ENCODE measurements at regions not wholly inside any gene's neighbourhood (a gene's known extent, or its start where the extent isn't known, plus 50 kb on each side); places are given as distances from the start of the nearest gene placed in this dataset.
"Not testable (repeated sequence)": the region's sequence is repeated elsewhere in the genome, so short reads cannot be mapped to it uniquely, and the experiment has no call there.

GRCh38 chr6:21796979-21797378 lies 203.4 kb downstream of the SOX4 start:
- H3K27me3 ChIP-seq (ENCODE audit: control insufficient read depth in 1 of 2, insufficient read depth in 1 of 2, low read length in 2 of 2); H3K79me1 ChIP-seq (replicated peaks; ENCODE audit: low read length, poor library complexity, severe bottlenecking); H4K8ac ChIP-seq (ENCODE audit: low read length); H2AFZ ChIP-seq (ENCODE audit: low read depth, low read length); H2BK15ac ChIP-seq (ENCODE audit: low read depth, poor library complexity, severe bottlenecking); H3K4me3 ChIP-seq (ENCODE audit: insufficient read depth in 1 of 2, low read depth in 1 of 2, low read length in 2 of 2); H3K14ac ChIP-seq (ENCODE audit: low read length in 2 of 2); H2BK120ac ChIP-seq (ENCODE audit: low read depth, low read length); H2AK5ac ChIP-seq (ENCODE audit: low read length, severe bottlenecking); H3K4ac ChIP-seq (ENCODE audit: low read depth in 1 of 2, low read length in 2 of 2); H3K18ac ChIP-seq (ENCODE audit: low read depth in 1 of 2, low read length in 2 of 2); H4K91ac ChIP-seq (ENCODE audit: low read length); H3K4me1 ChIP-seq (ENCODE audit: control insufficient read depth, insufficient read depth, low read depth, low read length); H3K9me3 ChIP-seq (ENCODE audit: control insufficient read depth, low read length); DNase-seq; H2BK5ac ChIP-seq (ENCODE audit: low read depth, low read length, poor library complexity, severe bottlenecking); H2BK12ac ChIP-seq (ENCODE audit: low read length in 2 of 2); H3K4me2 ChIP-seq (ENCODE audit: low read length, poor library complexity, severe bottlenecking); H3K9ac ChIP-seq (ENCODE audit: low read length); H3K27ac ChIP-seq (ENCODE audit: low read length, poor library complexity, severe bottlenecking); H3K36me3 ChIP-seq (ENCODE audit: control insufficient read depth in 1 of 2, insufficient read depth in 2 of 2, low read depth in 1 of 2, low read length in 2 of 2); H3K23ac ChIP-seq (ENCODE audit: low read length in 2 of 2): not testable (repeated sequence)
- no CpG with 5 or more reads among the region's 31 CpGs for WGBS

GRCh38 chr6:21798468-21798867 lies 204.9 kb downstream of the SOX4 start:
- H3K79me1 ChIP-seq (replicated peaks; ENCODE audit: low read length, poor library complexity, severe bottlenecking) = no peaks in the 10 kb centered on the region
- no peak overlapping the region for H2BK12ac ChIP-seq (ENCODE audit: low read length in 2 of 2)
- no peak overlapping the region for H4K91ac ChIP-seq (ENCODE audit: low read length)
- no peak overlapping the region for H3K9ac ChIP-seq (ENCODE audit: low read length)
- H2AK5ac ChIP-seq (ENCODE audit: low read length, severe bottlenecking) = no peak overlapping the region
- H2AFZ ChIP-seq (ENCODE audit: low read depth, low read length) = no peak overlapping the region
- no peaks in the 10 kb centered on the region for H3K27me3 ChIP-seq (ENCODE audit: control insufficient read depth in 1 of 2, insufficient read depth in 1 of 2, low read length in 2 of 2)
- H3K9me3 ChIP-seq (ENCODE audit: control insufficient read depth, low read length) = no peaks in the 10 kb centered on the region
- no peak overlapping the region for H2BK5ac ChIP-seq (ENCODE audit: low read depth, low read length, poor library complexity, severe bottlenecking)
- no peak overlapping the region for H3K14ac ChIP-seq (ENCODE audit: low read length in 2 of 2)
- H3K4me2 ChIP-seq (ENCODE audit: low read length, poor library complexity, severe bottlenecking) = no peak overlapping the region
- no peak overlapping the region for H3K27ac ChIP-seq (ENCODE audit: low read length, poor library complexity, severe bottlenecking)
- no peak overlapping the region for H3K4me3 ChIP-seq (ENCODE audit: insufficient read depth in 1 of 2, low read depth in 1 of 2, low read length in 2 of 2)
- DNase-seq = no peak
- no peak overlapping the region for H4K8ac ChIP-seq (ENCODE audit: low read length)
- H2BK120ac ChIP-seq (ENCODE audit: low read depth, low read length) = no peak overlapping the region
- H3K4me1 ChIP-seq (ENCODE audit: control insufficient read depth, insufficient read depth, low read depth, low read length) = peaks cover 4% of the 10 kb centered on the region
- H3K23ac ChIP-seq (ENCODE audit: low read length in 2 of 2) = no peak overlapping the region
- peak overlapping the region; percentile 28 for H2BK15ac ChIP-seq (ENCODE audit: low read depth, poor library complexity, severe bottlenecking)
- no peak overlapping the region for H3K18ac ChIP-seq (ENCODE audit: low read depth in 1 of 2, low read length in 2 of 2)
- no peaks in the 10 kb centered on the region for H3K36me3 ChIP-seq (ENCODE audit: control insufficient read depth in 1 of 2, insufficient read depth in 2 of 2, low read depth in 1 of 2, low read length in 2 of 2)
- WGBS = 99% methylated on average over 4 of the region's 4 CpGs
- no peak overlapping the region for H3K4ac ChIP-seq (ENCODE audit: low read depth in 1 of 2, low read length in 2 of 2)

- Histone ChIP-seq H3K4me2 (ENCODE audit: low read length, poor library complexity, severe bottlenecking) (no peak overlapping the region), H3K27ac (ENCODE audit: low read length, poor library complexity, severe bottlenecking) (no peak overlapping the region), H3K36me3 (ENCODE audit: control insufficient read depth in 1 of 2, insufficient read depth in 2 of 2, low read depth in 1 of 2, low read length in 2 of 2) (no peaks in the 10 kb centered on the region), H3K27me3 (ENCODE audit: control insufficient read depth in 1 of 2, insufficient read depth in 1 of 2, low read length in 2 of 2) (no peaks in the 10 kb centered on the region), H3K14ac (ENCODE audit: low read length in 2 of 2) (no peak overlapping the region), H3K4me3 (ENCODE audit: insufficient read depth in 1 of 2, low read depth in 1 of 2, low read length in 2 of 2) (no peak overlapping the region), H2BK5ac (ENCODE audit: low read depth, low read length, poor library complexity, severe bottlenecking) (no peak overlapping the region), H4K91ac (ENCODE audit: low read length) (no peak overlapping the region), H3K9me3 (ENCODE audit: control insufficient read depth, low read length) (no peaks in the 10 kb centered on the region), H4K8ac (ENCODE audit: low read length) (no peak overlapping the region), H3K4me1 (ENCODE audit: control insufficient read depth, insufficient read depth, low read depth, low read length) (peaks cover 4% of the 10 kb centered on the region), H2BK12ac (ENCODE audit: low read length in 2 of 2) (no peak overlapping the region), H3K4ac (ENCODE audit: low read depth in 1 of 2, low read length in 2 of 2) (no peak overlapping the region), H3K23ac (ENCODE audit: low read length in 2 of 2) (no peak overlapping the region), H3K79me1 (replicated peaks; ENCODE audit: low read length, poor library complexity, severe bottlenecking) (no peaks in the 10 kb centered on the region), H2AK5ac (ENCODE audit: low read length, severe bottlenecking) (no peak overlapping the region), H3K18ac (ENCODE audit: low read depth in 1 of 2, low read length in 2 of 2) (no peak overlapping the region), H3K9ac (ENCODE audit: low read length) (no peak overlapping the region), H2BK15ac (ENCODE audit: low read depth, poor library complexity, severe bottlenecking) (no peak overlapping the region), H2BK120ac (ENCODE audit: low read depth, low read length) (no peak overlapping the region), H2AFZ (ENCODE audit: low read depth, low read length) (no peak overlapping the region)
- DNase-seq = no peak
- WGBS = 69% methylated on average over 2 of the region's 2 CpGs
Measured at GRCh38 chr6:21800330-21800729, 206.8 kb downstream of the SOX4 start.

GRCh38 chr6:21800948-21801438 lies 207.4 kb downstream of the SOX4 start:
- DNase-seq = peak; percentile 74
- H3K9ac ChIP-seq (ENCODE audit: low read length) = no peak overlapping the region
- no peaks in the 10 kb centered on the region for H3K9me3 ChIP-seq (ENCODE audit: control insufficient read depth, low read length)
- H3K4me2 ChIP-seq (ENCODE audit: low read length, poor library complexity, severe bottlenecking) = no peak overlapping the region
- no peaks in the 10 kb centered on the region for H3K79me1 ChIP-seq (replicated peaks; ENCODE audit: low read length, poor library complexity, severe bottlenecking)
- no peak overlapping the region for H2BK15ac ChIP-seq (ENCODE audit: low read depth, poor library complexity, severe bottlenecking)
- peak overlapping the region; percentile 10 for H3K27ac ChIP-seq (ENCODE audit: low read length, poor library complexity, severe bottlenecking)
- WGBS = 25% methylated on average over 11 of the region's 11 CpGs
- H2AFZ ChIP-seq (ENCODE audit: low read depth, low read length) = no peak overlapping the region
- H3K4ac ChIP-seq (ENCODE audit: low read depth in 1 of 2, low read length in 2 of 2) = no peak overlapping the region
- H4K91ac ChIP-seq (ENCODE audit: low read length) = no peak overlapping the region
- H3K36me3 ChIP-seq (ENCODE audit: control insufficient read depth in 1 of 2, insufficient read depth in 2 of 2, low read depth in 1 of 2, low read length in 2 of 2) = no peaks in the 10 kb centered on the region
- H2AK5ac ChIP-seq (ENCODE audit: low read length, severe bottlenecking) = peak overlapping the region; percentile 79
- no peak overlapping the region for H3K4me3 ChIP-seq (ENCODE audit: insufficient read depth in 1 of 2, low read depth in 1 of 2, low read length in 2 of 2)
- peaks cover 4% of the 10 kb centered on the region for H3K4me1 ChIP-seq (ENCODE audit: control insufficient read depth, insufficient read depth, low read depth, low read length)
- no peak overlapping the region for H4K8ac ChIP-seq (ENCODE audit: low read length)
- no peak overlapping the region for H3K23ac ChIP-seq (ENCODE audit: low read length in 2 of 2)
- H2BK5ac ChIP-seq (ENCODE audit: low read depth, low read length, poor library complexity, severe bottlenecking) = no peak overlapping the region
- H3K27me3 ChIP-seq (ENCODE audit: control insufficient read depth in 1 of 2, insufficient read depth in 1 of 2, low read length in 2 of 2) = no peaks in the 10 kb centered on the region
- H2BK12ac ChIP-seq (ENCODE audit: low read length in 2 of 2) = peak overlapping the region in 1 of 2 experiments; percentile 6
- H3K18ac ChIP-seq (ENCODE audit: low read depth in 1 of 2, low read length in 2 of 2) = peak overlapping the region in 1 of 2 experiments; percentile 72
- no peak overlapping the region for H2BK120ac ChIP-seq (ENCODE audit: low read depth, low read length)
- peak overlapping the region in 1 of 2 experiments; percentile 48 for H3K14ac ChIP-seq (ENCODE audit: low read length in 2 of 2)

Data from mesenchymal stem cell (in vitro differentiated cells and primary cell).